HG03060 (cell line): ENCODE measurements at regions not wholly inside any gene's neighbourhood (a gene's known extent, or its start where the extent isn't known, plus 50 kb on each side); places are given as distances from the start of the nearest gene placed in this dataset.

Source experiments
- ATAC-seq: cut with Tn5 transposase; IDR thresholded peaks from one replicate; pipeline ENCODE4 v1.9.1; 2021; ENCODE audit warnings: low read depth, moderate number of reproducible peaks; ENCODE audit not compliant: unreplicated experiment

- no peak for ATAC-seq
Measured at GRCh38 chr12:58252914-58253313, 311.5 kb downstream of the ATP23 start.

DNA sequence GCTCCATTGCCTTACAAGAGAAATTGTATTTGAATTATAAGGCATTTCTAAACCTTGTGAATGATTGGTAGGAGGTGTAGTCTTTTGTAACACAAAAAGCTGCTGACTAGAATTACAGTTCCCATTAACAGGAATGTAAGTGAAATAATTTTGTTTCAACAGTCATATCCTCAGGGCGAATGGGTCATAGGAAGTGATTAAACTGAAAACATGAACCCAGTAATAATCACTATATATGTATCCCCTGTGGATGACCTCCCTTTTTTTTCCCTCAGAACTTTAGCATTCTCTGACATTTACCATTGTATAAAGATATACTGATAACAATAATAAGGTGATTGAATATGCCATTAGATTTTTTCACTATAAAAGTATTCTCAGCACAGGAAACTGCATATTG lies 312.3 kb downstream of the ATP23 start:
- ATAC-seq, result no peak

GRCh38 chr12:58254463-58255100 lies 313.2 kb downstream of the ATP23 start:
- ATAC-seq, result no peak

DNA sequence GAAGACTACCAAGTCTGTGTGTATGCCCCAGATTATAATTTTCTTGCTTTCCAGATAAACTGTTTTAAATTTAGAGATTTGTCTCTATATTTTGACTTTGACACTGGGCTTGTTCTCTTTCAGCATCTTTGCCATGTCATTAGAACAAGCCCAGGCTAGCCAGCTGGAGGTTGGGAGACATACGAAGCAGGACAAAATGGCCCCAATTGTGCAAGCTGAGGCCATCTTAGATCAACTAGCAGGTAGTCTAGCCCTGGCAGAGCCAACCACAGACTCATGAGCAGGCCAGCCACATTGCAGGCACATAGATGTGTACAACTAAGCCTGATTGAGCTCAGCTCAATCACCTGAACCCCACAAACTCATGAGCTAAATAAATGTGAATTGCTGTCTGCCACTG lies 321.4 kb downstream of the ATP23 start:
- ATAC-seq, result no peak

DNA sequence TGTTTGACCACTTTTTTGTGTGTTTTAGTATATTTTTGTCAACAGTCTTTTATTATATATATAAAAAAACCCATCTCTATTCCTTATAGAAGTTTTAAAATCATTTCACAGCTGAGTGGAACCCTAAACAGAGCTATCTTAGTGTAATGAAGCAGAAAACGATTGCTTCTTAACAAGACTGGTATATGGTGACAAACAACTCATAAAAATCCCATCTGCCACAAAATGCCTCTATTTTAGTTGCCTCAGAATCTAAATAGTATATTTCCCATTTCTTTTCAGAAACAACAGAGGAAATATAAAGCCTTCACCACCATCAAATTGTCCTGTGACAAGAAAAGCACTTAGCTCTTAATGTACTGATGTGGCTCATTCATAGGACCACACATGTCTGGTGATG lies 322.4 kb downstream of the ATP23 start:
- ATAC-seq, result no peak

GRCh38 chr12:58268069-58268468 lies 326.7 kb downstream of the ATP23 start:
- ATAC-seq, result no peak

DNA sequence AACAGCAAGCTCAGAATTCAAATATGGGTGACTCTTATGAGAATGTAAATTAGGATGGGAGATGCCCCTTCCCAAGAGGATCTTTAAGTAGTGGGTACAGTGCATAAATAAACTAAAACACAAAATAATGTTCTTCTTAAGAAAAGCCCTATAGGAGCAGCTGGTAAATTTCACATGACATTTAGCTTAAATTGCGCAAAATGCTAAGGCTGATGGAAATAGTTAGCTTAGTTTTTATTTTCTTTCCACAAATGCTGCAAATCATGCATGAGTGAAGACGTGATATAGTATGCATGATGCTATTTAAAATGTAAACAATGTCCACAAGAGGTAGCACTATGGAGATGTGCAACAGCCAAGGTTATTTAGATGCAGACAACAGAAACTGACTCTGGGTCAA lies 328.1 kb downstream of the ATP23 start:
- ATAC-seq, result no peak

GRCh38 chr12:58270966-58271705 lies 329.8 kb downstream of the ATP23 start:
- no peak for ATAC-seq

DNA sequence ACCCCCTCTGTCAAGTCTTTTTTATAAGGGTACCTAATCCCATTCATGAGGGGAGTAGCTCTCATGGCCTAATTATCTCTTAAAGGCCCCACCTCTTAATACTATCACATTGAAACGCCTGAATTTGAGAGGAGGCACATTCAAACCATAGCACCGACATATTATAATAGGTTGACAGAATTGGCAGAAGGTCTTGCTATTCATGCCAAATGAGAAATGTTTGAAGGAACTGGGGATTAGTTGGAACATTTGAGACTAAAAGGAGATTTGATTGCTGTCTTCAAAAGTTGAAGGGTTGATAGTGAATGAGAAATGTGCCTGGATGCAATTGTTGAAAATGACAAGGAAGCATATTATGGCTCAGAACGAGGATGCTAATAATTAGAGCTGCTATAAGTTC lies 331.1 kb downstream of the ATP23 start:
- no peak for ATAC-seq

- ATAC-seq, result no peak
Measured at GRCh38 chr12:58277231-58277630, 335.9 kb downstream of the ATP23 start.

DNA sequence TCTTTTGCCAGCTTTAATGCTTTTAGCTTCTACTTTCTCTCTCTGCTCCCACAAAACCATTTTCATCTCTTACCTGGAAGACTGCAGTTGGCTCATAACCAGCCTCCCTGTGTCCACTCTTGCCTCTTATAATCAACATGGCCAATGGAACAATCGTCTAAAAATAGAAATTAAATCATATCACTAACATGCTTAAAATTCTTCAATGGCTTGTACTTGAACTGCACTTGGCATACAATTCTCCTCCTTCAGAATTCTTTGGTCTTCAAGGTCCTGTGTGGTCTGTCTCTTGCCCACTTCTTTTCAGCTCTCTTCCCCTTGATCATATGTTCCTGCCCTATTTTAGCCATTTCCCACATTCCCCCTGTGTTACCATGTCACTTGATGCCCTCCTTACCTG lies 342.2 kb downstream of the ATP23 start:
- ATAC-seq, result no peak

- no peak for ATAC-seq
Measured at GRCh38 chr12:58285551-58285950, 344.2 kb downstream of the ATP23 start.

GRCh38 chr12:58286353-58286752 lies 345.0 kb downstream of the ATP23 start:
- ATAC-seq, result no peak

DNA sequence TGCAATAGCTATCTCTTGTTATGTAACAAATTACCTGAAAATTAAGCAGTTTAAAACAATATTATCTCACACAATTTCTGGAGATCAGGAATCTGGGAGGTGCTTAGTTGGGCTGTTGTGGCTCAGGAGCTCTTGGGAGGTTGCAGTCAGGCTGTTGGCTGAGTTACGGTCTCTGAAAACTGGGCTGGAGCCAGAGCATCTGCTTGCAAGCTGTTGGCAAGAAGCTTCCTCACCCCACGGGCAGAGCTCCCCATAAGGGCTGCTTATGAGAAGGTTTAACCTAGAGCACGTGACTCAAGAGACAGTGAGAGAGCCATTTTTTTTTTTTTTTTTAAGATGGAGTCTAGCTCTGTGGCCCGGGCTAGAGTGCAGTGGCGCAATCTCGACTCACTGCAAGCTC lies 346.8 kb downstream of the ATP23 start:
- ATAC-seq, result no peak

- no peak for ATAC-seq
Measured at GRCh38 chr12:58291106-58291505, 349.7 kb downstream of the ATP23 start.

DNA sequence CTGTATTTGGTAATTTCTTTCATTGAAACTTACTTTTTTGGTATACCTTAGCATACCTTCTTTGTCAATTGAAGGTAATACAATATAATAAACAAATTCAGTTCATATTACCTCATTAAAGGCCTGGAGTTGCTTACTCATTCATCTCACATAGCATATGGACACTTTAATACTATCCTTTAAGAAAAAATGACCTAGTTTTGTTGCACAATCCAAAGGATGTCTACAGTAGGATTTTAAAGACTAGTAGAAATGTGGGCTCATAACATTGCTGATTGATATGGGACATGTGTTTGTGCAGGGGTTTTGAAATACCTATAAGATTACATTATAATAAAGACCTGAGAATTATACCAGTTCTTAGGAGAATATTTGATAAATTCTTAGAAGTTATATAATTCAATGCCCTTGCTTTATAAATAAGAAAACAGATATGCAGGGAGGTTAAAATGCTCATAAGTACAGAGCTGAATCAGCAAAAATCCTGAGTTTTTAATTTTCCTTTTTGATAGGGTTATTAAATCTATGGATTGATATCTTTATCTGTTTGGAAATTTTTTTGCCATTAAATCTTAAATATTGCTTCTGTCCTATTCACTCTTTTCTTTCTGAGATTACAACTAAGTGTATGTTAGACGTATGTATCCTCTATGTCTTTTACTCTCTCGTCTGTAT lies 352.1 kb downstream of the ATP23 start:
- no peak for ATAC-seq

- no peak for ATAC-seq
Measured at GRCh38 chr12:58295268-58295667, 353.9 kb downstream of the ATP23 start.

- no peak for ATAC-seq
Measured at GRCh38 chr12:58296863-58297262, 355.5 kb downstream of the ATP23 start.

GRCh38 chr12:58298803-58299202 lies 357.4 kb downstream of the ATP23 start:
- no peak for ATAC-seq

GRCh38 chr12:58299371-58299770 lies 358.0 kb downstream of the ATP23 start:
- ATAC-seq, result no peak

GRCh38 chr12:58301038-58301729 lies 359.8 kb downstream of the ATP23 start:
- ATAC-seq, result no peak
